ENCODE measurements at regions not wholly inside any gene's neighbourhood (a gene's known extent, or its start where the extent isn't known, plus 50 kb on each side); places are given as distances from the start of the nearest gene placed in this dataset.
"Not testable (repeated sequence)": the region's sequence is repeated elsewhere in the genome, so short reads cannot be mapped to it uniquely, and the experiment has no call there.

DNA sequence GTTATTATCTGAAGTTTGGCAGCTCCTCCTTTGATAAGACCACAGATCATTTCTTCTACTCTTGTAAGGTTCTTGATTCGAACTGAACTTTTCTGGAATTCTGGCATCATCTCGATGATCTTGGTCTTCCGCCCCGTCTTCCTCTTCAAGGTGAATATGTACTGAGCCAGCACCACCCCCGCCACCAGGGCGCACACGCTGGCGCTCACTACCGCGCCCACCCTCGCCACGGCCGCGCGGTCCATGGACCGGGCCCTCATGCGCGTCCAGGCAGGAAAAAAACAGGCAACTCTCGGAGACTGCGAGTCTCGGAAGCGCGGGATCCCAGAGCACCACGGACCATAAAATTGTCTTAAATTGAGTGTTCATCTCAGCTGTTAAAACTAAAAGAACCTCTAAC lies 458.4 kb upstream of the NDST3 start:
- H3K9me3 Mint-ChIP-seq, result peaks cover 4 to 15% of the 10 kb centered on the region in 2 donors
- intact Hi-C loops (cut with micrococcal nuclease), result no loop called here
- H3K27me3 ChIP-seq (ENCODE audit: control insufficient read depth, insufficient read depth, low read length), result no peaks in the 10 kb centered on the region
- H3K4me1 Mint-ChIP-seq, result no peaks in the 10 kb centered on the region
- H3K36me3 ChIP-seq (ENCODE audit: control insufficient read depth, insufficient read depth, low read length), result no peaks in the 10 kb centered on the region
- H3K27ac Mint-ChIP-seq, result no peak overlapping the region
- no peak overlapping the region for H3K27ac ChIP-seq (ENCODE audit: low read length)
- H3K4me1 ChIP-seq (ENCODE audit: control insufficient read depth, insufficient read depth, low read length), result no peaks in the 10 kb centered on the region
- no peaks in the 10 kb centered on the region for H3K9me3 ChIP-seq (ENCODE audit: control insufficient read depth, insufficient read depth, low read length)
- TF ChIP-seq, protein P1, sequence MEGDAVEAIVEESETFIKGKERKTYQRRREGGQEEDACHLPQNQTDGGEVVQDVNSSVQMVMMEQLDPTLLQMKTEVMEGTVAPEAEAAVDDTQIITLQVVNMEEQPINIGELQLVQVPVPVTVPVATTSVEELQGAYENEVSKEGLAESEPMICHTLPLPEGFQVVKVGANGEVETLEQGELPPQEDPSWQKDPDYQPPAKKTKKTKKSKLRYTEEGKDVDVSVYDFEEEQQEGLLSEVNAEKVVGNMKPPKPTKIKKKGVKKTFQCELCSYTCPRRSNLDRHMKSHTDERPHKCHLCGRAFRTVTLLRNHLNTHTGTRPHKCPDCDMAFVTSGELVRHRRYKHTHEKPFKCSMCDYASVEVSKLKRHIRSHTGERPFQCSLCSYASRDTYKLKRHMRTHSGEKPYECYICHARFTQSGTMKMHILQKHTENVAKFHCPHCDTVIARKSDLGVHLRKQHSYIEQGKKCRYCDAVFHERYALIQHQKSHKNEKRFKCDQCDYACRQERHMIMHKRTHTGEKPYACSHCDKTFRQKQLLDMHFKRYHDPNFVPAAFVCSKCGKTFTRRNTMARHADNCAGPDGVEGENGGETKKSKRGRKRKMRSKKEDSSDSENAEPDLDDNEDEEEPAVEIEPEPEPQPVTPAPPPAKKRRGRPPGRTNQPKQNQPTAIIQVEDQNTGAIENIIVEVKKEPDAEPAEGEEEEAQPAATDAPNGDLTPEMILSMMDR (IDR thresholded peaks at IDR 0.05), result no peak
- no peak overlapping the region for H3K4me3 Mint-ChIP-seq
- H3K4me3 ChIP-seq (ENCODE audit: low read length), result no peak overlapping the region
- 88% methylated on average over 24 of the region's 24 CpGs for whole genome bisulfite sequencing (ENCODE audit: insufficient coverage)
- no peaks in the 10 kb centered on the region for H3K36me3 Mint-ChIP-seq
- ATAC-seq, result peak in 1 of 3 donors; percentile 52
- H3K27me3 Mint-ChIP-seq (ENCODE audit: low read depth in 2 of 2), result no peaks in the 10 kb centered on the region
- DNase-seq, result no peak

DNA sequence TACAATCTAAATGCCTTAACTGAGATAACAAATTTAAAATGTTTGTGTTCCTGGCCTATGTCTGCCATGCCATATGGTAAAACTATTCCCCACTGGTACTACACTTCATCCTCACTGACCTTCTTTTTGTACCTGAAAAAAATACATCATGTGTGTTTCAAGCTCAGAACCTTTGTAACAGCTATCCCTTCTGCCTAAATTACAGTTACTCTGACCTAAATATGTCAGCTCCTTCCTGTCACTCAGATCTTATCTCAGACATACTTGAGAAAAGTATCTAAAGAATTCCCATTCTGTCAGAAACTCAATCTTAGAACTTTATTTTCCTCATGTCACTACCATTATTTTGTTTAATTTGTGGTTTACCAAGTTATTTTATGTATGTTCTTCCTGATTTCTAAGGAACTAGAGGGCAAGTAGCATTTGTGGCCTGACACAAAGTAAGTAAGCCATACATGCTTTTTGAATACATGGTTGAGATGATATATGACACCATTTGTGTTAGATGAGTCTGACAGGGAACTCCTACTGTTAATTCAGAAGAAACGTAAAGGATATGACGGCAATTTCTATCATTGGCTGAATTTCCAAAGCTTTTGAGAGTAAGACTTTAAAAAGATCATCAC lies 456.5 kb upstream of the NDST3 start:
- Mint-ChIP-seq H3K4me3 (no peak overlapping the region), H3K36me3 (no peaks in the 10 kb centered on the region), H3K9me3 (peaks cover 5 to 7% of the 10 kb centered on the region in 2 donors), H3K27ac (no peak overlapping the region), H3K27me3 (ENCODE audit: low read depth in 2 of 2) (no peaks in the 10 kb centered on the region), H3K4me1 (no peaks in the 10 kb centered on the region)
- H3K9me3 ChIP-seq (ENCODE audit: control insufficient read depth, insufficient read depth, low read length), result no peaks in the 10 kb centered on the region
- no peaks in the 10 kb centered on the region for H3K36me3 ChIP-seq (ENCODE audit: control insufficient read depth, insufficient read depth, low read length)
- H3K4me1 ChIP-seq (ENCODE audit: control insufficient read depth, insufficient read depth, low read length), result no peaks in the 10 kb centered on the region
- DNase-seq (no peak), ATAC-seq (no peak)
- 66% methylated on average over 2 of the region's 2 CpGs for WGBS (ENCODE audit: insufficient coverage)
- H3K4me3 ChIP-seq (ENCODE audit: low read length), result no peak overlapping the region
- TF ChIP-seq, protein P1 (IDR thresholded peaks at IDR 0.05), result no peak
- intact Hi-C loops (cut with micrococcal nuclease), result no loop called here
- H3K27me3 ChIP-seq (ENCODE audit: control insufficient read depth, insufficient read depth, low read length), result no peaks in the 10 kb centered on the region
- no peak overlapping the region for H3K27ac ChIP-seq (ENCODE audit: low read length)

DNA sequence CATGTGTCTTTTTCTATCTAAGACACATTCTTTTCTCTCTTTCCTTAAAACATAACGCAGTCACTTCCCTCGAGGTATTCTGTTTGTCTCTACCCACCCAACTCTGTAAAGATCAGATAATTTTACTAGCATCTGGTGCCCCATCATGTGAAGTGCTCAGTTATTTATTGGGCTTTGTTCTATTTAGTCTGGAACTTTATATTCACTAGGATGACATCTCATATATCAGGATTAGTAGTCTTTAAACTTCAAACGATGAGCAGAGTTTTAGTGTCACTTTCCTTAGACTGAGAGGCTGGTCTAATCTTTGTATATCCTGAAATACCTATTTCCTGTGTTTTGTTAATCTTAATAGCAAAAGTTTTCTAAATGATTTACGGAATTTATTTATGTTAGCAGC lies 445.5 kb upstream of the NDST3 start:
- peaks cover 5% of the 10 kb centered on the region for H3K36me3 Mint-ChIP-seq
- no peak overlapping the region for H3K27ac Mint-ChIP-seq
- no peaks in the 10 kb centered on the region for H3K27me3 Mint-ChIP-seq (ENCODE audit: low read depth in 2 of 2)
- H3K4me3 Mint-ChIP-seq, result no peak overlapping the region
- peaks cover 5 to 13% of the 10 kb centered on the region in 2 donors for H3K9me3 Mint-ChIP-seq
- Histone ChIP-seq H3K27me3 (ENCODE audit: control insufficient read depth, insufficient read depth, low read length) (no peaks in the 10 kb centered on the region), H3K4me3 (ENCODE audit: low read length) (no peak overlapping the region), H3K36me3 (ENCODE audit: control insufficient read depth, insufficient read depth, low read length) (no peaks in the 10 kb centered on the region), H3K4me1 (ENCODE audit: control insufficient read depth, insufficient read depth, low read length) (no peaks in the 10 kb centered on the region), H3K9me3 (ENCODE audit: control insufficient read depth, insufficient read depth, low read length) (no peaks in the 10 kb centered on the region), H3K27ac (ENCODE audit: low read length) (no peak overlapping the region)
- no peaks in the 10 kb centered on the region for H3K4me1 Mint-ChIP-seq
- intact Hi-C loops (cut with micrococcal nuclease), result no loop called here
- WGBS (ENCODE audit: insufficient coverage), result 55% methylated on average over 3 of the region's 4 CpGs
- DNase-seq (no peak), ATAC-seq (no peak)
- TF ChIP-seq, protein P1 (IDR thresholded peaks at IDR 0.05), result no peak

DNA sequence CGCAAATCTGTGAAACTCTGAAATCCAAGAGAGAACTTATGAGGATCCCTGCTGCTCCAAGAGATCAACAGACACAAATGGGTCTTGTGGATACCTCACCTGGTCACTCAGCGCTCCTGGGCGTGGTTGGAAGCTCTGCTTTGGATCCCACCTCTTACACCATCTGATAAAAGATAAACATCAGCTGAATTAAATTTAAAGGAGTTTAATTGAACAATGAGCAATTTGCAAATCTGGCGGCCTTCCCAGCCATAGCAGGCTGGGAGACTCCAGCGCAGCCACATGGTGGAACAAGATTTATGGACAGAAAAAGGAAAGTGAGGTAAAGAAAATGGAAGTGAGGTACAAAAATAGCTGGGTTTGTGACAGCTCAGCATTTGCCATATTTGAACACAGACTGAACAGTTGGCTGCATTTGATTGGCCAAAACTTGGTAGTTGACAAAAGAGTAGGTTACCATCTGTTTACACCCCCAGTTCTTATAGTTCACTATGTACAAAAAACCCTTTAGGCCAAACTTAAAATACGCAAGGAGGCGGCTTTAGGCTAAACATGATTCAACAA lies 437.3 kb upstream of the NDST3 start:
- Histone ChIP-seq H3K4me1 (ENCODE audit: control insufficient read depth, insufficient read depth, low read length) (no peaks in the 10 kb centered on the region), H3K27ac (ENCODE audit: low read length) (no peak overlapping the region), H3K36me3 (ENCODE audit: control insufficient read depth, insufficient read depth, low read length) (no peaks in the 10 kb centered on the region), H3K27me3 (ENCODE audit: control insufficient read depth, insufficient read depth, low read length) (no peaks in the 10 kb centered on the region), H3K9me3 (ENCODE audit: control insufficient read depth, insufficient read depth, low read length) (peaks cover 4% of the 10 kb centered on the region), H3K4me3 (ENCODE audit: low read length) (no peak overlapping the region)
- Mint-ChIP-seq H3K4me1 (no peaks in the 10 kb centered on the region), H3K4me3 (no peak overlapping the region), H3K9me3 (peaks cover 2 to 6% of the 10 kb centered on the region in 2 donors), H3K36me3 (peaks cover 6% of the 10 kb centered on the region), H3K27ac (no peak overlapping the region), H3K27me3 (ENCODE audit: low read depth in 2 of 2) (no peaks in the 10 kb centered on the region)
- TF ChIP-seq, protein P1 (IDR thresholded peaks at IDR 0.05), result no peak
- ATAC-seq, result no peak
- intact Hi-C loops (cut with micrococcal nuclease), result no loop called here
- DNase-seq, result no peak
- 88% methylated on average over 6 of the region's 7 CpGs for WGBS (ENCODE audit: insufficient coverage)

DNA sequence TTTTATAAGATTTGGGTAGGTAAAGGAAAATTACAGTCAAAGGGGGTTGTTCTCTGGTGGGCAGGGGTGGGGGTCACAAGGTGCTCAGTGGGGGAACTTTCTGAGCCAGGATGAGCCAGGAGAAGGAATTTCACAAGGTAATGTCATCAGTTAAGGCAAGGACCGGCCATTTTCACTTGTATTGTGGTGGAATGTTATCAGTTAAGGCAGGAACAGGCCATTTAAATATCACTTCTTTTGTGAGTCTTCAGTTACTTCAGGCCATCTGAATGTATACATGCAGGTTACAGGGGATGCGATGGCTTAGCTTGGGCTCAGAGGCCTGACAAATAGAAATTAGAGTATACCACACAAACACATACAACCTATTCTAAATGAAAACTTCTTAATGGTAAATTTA lies 434.9 kb upstream of the NDST3 start:
- H3K4me3 ChIP-seq (ENCODE audit: low read length); H3K4me1 ChIP-seq (ENCODE audit: control insufficient read depth, insufficient read depth, low read length); H3K36me3 Mint-ChIP-seq; H3K27ac Mint-ChIP-seq; H3K36me3 ChIP-seq (ENCODE audit: control insufficient read depth, insufficient read depth, low read length); H3K27ac ChIP-seq (ENCODE audit: low read length); H3K9me3 Mint-ChIP-seq; ATAC-seq; H3K4me1 Mint-ChIP-seq; intact Hi-C loops (cut with micrococcal nuclease); H3K4me3 Mint-ChIP-seq; DNase-seq; H3K27me3 ChIP-seq (ENCODE audit: control insufficient read depth, insufficient read depth, low read length); H3K9me3 ChIP-seq (ENCODE audit: control insufficient read depth, insufficient read depth, low read length); H3K27me3 Mint-ChIP-seq (ENCODE audit: low read depth in 2 of 2): not testable (repeated sequence)
- 86% methylated on average over 1 of the region's 2 CpGs for WGBS (ENCODE audit: insufficient coverage)

All from natural killer cell (primary cell).